Common myeloid progenitor, CD34-positive (primary cell): ENCODE measurements at regions not wholly inside any gene's neighbourhood (a gene's known extent, or its start where the extent isn't known, plus 50 kb on each side); places are given as distances from the start of the nearest gene placed in this dataset.

ENCODE experiments used
- CTCF ChIA-PET: fragments of 350-600 bp; sonication (Branson Sonifier 250); formaldehyde crosslinking; loops from one replicate; lab custom pipeline; 2021; ENCODE audit warnings: antibody characterized with exemption; lab: Charles Lee
- POLR2A ChIA-PET: fragments of 350-600 bp; sonication (Branson Sonifier 250); formaldehyde crosslinking; loops from one replicate; lab custom pipeline; 2021; ENCODE audit warnings: antibody characterized with exemption; lab: Charles Lee
- DNase-seq, 3 donors: peaks; one replicate each; pipeline versions ENCODE4 v3.0.0 to v3.0.0-alpha.2; 2013
- H3K27ac ChIP-seq, 2 experiments: 1 replicate in 1 of 2; 2 replicates in 1 of 2; pipeline ENCODE4 v1.7.0; 2013; ENCODE audit warnings: inconsistent platforms in 2 of 2, low read length in 2 of 2, mild to moderate bottlenecking in 2 of 2, low read depth in 1 of 2, moderate library complexity in 1 of 2; ENCODE audit not compliant: severe bottlenecking in 2 of 2, insufficient read depth in 1 of 2, poor library complexity in 1 of 2
- H3K27me3 ChIP-seq, 5 experiments: replicated peaks in 2 of 5; 1 replicate in 3 of 5; 2 replicates in 2 of 5; pipeline versions ENCODE4 v1.6.1 to v1.7.0; 2013; ENCODE audit warnings: low read length in 4 of 5, mild to moderate bottlenecking in 2 of 5, moderate library complexity in 2 of 5, inconsistent platforms in 1 of 5; ENCODE audit not compliant: insufficient read depth in 5 of 5, control insufficient read depth in 4 of 5
- H3K36me3 ChIP-seq, 4 experiments: 1 replicate in 2 of 4; 2 replicates in 2 of 4; pipeline versions ENCODE4 v1.6.1 to v1.7.0; 2013; ENCODE audit warnings: low read length in 3 of 4, control low read depth in 1 of 4, mild to moderate bottlenecking in 1 of 4; ENCODE audit not compliant: control insufficient read depth in 4 of 4, insufficient read depth in 4 of 4
- H3K4me1 ChIP-seq, 4 experiments: 1 replicate in 3 of 4; 2 replicates in 1 of 4; pipeline versions ENCODE4 v1.6.1 to v1.7.1; 2013; ENCODE audit warnings: low read length in 3 of 4, mild to moderate bottlenecking in 3 of 4, control low read depth in 1 of 4, inconsistent platforms in 1 of 4, moderate library complexity in 1 of 4; ENCODE audit not compliant: control insufficient read depth in 4 of 4, insufficient read depth in 4 of 4; ENCODE audit errors: control extremely low read depth in 1 of 4
- H3K4me3 ChIP-seq, 7 experiments: 1 replicate in 4 of 7; 2 replicates in 3 of 7; pipeline versions ENCODE4 v1.5.1 to v1.7.0; 2013; ENCODE audit warnings: mild to moderate bottlenecking in 7 of 7, low read length in 6 of 7, moderate library complexity in 6 of 7, inconsistent platforms in 2 of 7, low read depth in 2 of 7, control low read depth in 1 of 7; ENCODE audit not compliant: insufficient read depth in 4 of 7, control insufficient read depth in 1 of 7; ENCODE audit errors: extremely low read depth in 1 of 7
- H3K9me3 ChIP-seq, 5 experiments: 1 replicate in 4 of 5; 2 replicates in 1 of 5; pipeline versions ENCODE4 v1.6.1 to v1.7.1; 2013; ENCODE audit warnings: low read length in 4 of 5, mild to moderate bottlenecking in 2 of 5, inconsistent platforms in 1 of 5, low read depth in 1 of 5, moderate library complexity in 1 of 5; ENCODE audit not compliant: control insufficient read depth in 4 of 5, insufficient read depth in 2 of 5; ENCODE audit errors: control extremely low read depth in 1 of 5
- WGBS: methylation state at CpG from one replicate; pipeline ENCODE4 v1.1.5; 2013; ENCODE audit not compliant: insufficient coverage; 5-methylcytosine and 5-hydroxymethylcytosine counted together

DNA sequence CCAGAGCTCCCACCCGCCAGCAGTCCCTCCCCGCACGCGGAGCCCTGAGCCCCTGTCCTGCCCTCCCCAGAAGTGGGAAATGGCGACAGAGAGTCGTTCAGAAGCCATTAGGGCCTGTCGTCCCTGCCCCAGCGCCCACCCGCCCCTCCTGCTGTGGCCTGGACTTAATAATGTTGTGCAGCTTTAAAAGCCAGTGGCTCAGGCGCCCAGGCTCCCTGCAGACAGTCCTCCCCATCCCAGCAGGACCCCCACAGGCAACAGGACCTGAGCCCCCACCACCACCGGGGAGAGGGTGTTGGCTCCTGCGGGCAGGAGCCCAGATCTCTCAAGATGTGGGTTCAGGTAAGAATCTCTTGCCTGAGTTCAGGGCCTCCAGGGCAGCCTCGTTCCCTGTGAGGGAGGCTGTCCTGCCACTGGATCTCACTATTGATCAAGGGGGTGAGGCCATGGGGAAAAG lies 125.3 kb upstream of the RUNX3 start:
- Histone ChIP-seq H3K4me3 (no peak overlapping the region), H3K27ac (no peak overlapping the region), H3K4me1 (peaks cover 0 to 32% (median 7%) of the 10 kb centered on the region in 4 experiments), H3K27me3 (no peaks in the 10 kb centered on the region), H3K36me3 (no peaks in the 10 kb centered on the region), H3K9me3 (no peaks in the 10 kb centered on the region)
- ChIA-PET POLR2A (interaction anchor here (1.6 kb wide), 1 partner anchor 13 kb away, joined by 3 read pairs; no protein-coding TSS in a partner anchor), CTCF (no interaction called here)
- DNase-seq = no peak
- WGBS = 94% methylated on average over 10 of the region's 13 CpGs

DNA sequence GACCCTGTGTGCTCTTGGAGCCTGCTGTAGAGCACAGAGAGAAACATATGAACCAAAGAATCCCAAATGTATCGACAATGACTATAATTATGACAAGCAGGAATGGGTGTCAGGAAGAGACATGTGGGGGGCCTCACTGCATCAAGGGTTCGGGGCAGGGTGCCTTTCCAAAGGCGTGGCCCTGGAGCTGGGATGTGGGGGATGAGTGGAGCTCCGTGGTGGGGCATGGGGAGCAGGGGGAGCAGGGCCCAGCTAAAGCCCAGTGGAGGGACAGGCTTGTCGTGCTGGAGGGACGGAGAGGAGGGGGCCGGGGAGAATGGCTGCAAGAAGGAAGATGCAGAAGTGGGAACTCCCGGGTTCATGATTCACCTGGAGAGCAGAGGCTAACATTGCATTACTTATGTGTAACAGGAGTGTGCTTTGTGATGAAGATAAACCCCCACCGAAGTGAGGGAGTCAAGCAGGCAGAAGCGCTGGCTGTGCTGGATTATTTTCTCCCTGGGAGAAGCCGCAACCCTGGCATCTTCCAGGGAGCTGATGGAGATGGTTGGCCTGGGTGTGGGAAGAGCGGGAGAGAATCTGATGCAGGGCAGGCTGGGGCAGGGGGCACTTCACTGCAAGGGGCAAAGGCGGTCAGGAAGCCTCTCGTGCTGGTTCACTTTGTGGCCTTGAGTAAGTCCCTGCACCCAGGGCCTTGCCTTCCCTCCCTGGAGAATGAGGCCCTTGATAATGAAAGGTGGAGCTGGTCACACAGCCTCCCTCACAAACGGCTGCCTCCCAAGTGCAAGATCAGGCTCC lies 124.6 kb upstream of the RUNX3 start:
- 85% methylated on average over 14 of the region's 15 CpGs for WGBS
- DNase-seq = no peak
- Histone ChIP-seq H3K27ac (no peak overlapping the region), H3K36me3 (no peaks in the 10 kb centered on the region), H3K4me3 (no peak overlapping the region), H3K27me3 (no peaks in the 10 kb centered on the region), H3K4me1 (peaks cover 0 to 32% (median 7%) of the 10 kb centered on the region in 4 experiments), H3K9me3 (no peaks in the 10 kb centered on the region)
- POLR2A ChIA-PET = interaction anchor here (1.6 kb wide), 1 partner anchor 12 kb away, joined by 3 read pairs; no protein-coding TSS in a partner anchor
- CTCF ChIA-PET = interaction anchor here (0.9 to 1.0 kb wide), 2 partner anchors 26 to 42 kb away, joined by 3 read pairs; no protein-coding TSS in a partner anchor

DNA sequence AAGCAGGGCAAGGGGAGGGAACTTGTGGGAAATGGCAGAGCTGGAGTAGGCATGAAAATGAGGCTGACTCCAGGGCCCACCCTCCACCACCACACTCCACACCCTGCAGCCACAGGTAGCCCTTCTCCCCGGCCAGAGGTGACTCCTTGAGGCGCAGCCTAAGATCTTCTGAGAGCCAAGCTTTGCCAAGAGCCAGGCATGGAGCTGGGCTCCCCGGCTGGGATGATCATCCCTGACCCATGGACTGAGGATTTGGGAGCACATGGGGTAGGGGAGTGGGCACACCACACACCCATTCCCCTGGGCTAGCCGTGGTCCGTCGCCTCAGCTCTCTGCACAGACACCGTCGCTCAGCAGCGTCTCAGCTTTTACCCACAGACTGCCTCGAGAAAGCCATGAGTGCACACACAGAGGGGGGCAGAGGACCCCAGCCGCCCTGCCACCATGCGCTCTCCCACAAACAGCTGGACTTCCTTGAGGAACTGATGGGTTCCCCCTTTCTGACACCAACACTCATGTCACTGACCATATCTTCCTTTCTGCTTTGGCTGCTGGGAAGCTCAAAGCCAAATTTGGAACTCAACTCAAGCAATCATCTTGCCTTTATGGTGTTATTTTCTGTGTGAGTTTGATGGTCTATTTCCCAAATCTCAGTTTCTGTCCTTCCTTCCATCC lies 123.6 kb upstream of the RUNX3 start:
- Histone ChIP-seq H3K9me3 (no peaks in the 10 kb centered on the region), H3K27me3 (no peaks in the 10 kb centered on the region), H3K36me3 (no peaks in the 10 kb centered on the region), H3K4me3 (no peak overlapping the region), H3K27ac (no peak overlapping the region), H3K4me1 (peaks cover 0 to 37% (median 7%) of the 10 kb centered on the region in 4 experiments)
- ChIA-PET CTCF (interaction anchor here (0.6 to 1.0 kb wide), 3 partner anchors 15 to 43 kb away, joined by 3 read pairs; no protein-coding TSS in a partner anchor), POLR2A (interaction anchor here (1.6 kb wide), 1 partner anchor 11 kb away, joined by 3 read pairs; no protein-coding TSS in a partner anchor)
- 60% methylated on average over 5 of the region's 12 CpGs for WGBS
- peak in 2 of 3 donors; percentile 71 to 77 for DNase-seq

GRCh38 chr1:25051906-25052305 lies 121.8 kb upstream of the RUNX3 start:
- Histone ChIP-seq H3K4me3 (no peak overlapping the region), H3K27me3 (no peaks in the 10 kb centered on the region), H3K4me1 (peaks cover 0 to 40% (median 7%) of the 10 kb centered on the region in 4 experiments), H3K27ac (no peak overlapping the region), H3K36me3 (no peaks in the 10 kb centered on the region), H3K9me3 (no peaks in the 10 kb centered on the region)
- no peak for DNase-seq
- CTCF ChIA-PET = interaction anchor here (0.8 to 1.4 kb wide), 2 partner anchors 9 to 14 kb away, joined by 3 to 5 read pairs; no protein-coding TSS in a partner anchor
- POLR2A ChIA-PET = no interaction called here
- WGBS = 83% methylated on average over 12 of the region's 12 CpGs

- 93% methylated on average over 5 of the region's 6 CpGs for WGBS
- H3K9me3 ChIP-seq = no peaks in the 10 kb centered on the region
- no peak overlapping the region for H3K4me3 ChIP-seq
- CTCF ChIA-PET = interaction anchor here (0.8 kb wide), 1 partner anchor 14 kb away, joined by 3 read pairs; no protein-coding TSS in a partner anchor
- POLR2A ChIA-PET = no interaction called here
- no peak overlapping the region for H3K27ac ChIP-seq
- no peak for DNase-seq
- no peaks in the 10 kb centered on the region for H3K27me3 ChIP-seq
- H3K4me1 ChIP-seq = peaks cover 0 to 44% (median 8%) of the 10 kb centered on the region in 4 experiments
- H3K36me3 ChIP-seq = no peaks in the 10 kb centered on the region
Observed at GRCh38 chr1:25051504-25051903, 121.4 kb upstream of the RUNX3 start.

DNA sequence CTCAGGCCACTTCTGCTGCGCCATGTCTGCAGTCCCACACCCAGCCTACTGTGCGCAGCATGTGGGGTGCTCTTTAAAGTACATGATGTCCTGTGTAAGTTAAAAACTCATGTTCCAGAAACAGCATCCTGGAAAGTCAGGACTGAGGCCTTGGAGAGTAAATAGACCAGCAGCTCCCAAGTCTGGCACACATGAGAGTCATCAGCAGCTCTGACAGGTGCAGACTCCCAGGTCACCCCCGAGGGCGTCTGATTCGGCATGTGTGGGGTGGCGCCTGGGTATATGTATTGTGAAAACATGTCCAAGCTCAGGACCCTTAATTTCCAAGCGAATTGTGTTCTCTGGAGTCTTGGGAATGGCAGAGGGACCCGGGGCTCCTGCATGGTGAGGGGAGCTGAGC lies 120.1 kb upstream of the RUNX3 start:
- H3K27ac ChIP-seq = no peak overlapping the region
- H3K27me3 ChIP-seq = no peaks in the 10 kb centered on the region
- no CpG with 5 or more reads among the region's 8 CpGs for WGBS
- H3K36me3 ChIP-seq = no peaks in the 10 kb centered on the region
- no peaks in the 10 kb centered on the region for H3K9me3 ChIP-seq
- H3K4me3 ChIP-seq = no peak overlapping the region
- no peak for DNase-seq
- ChIA-PET POLR2A (no interaction called here), CTCF (interaction anchor here (1.0 to 2.7 kb wide), 4 partner anchors 10 to 79 kb away, joined by 3 to 13 read pairs (median 4); no protein-coding TSS in a partner anchor)
- peaks cover 0 to 52% (median 10%) of the 10 kb centered on the region in 4 experiments for H3K4me1 ChIP-seq
